ENCODE measurements at regions not wholly inside any gene's neighbourhood (a gene's known extent, or its start where the extent isn't known, plus 50 kb on each side); places are given as distances from the start of the nearest gene placed in this dataset.

GRCh38 chrX:44040406-44040805, 67.2 kb upstream of the NDP start:
- DNase-seq = no peak

GRCh38 chrX:44039556-44039955, 66.4 kb upstream of the NDP start:
- no peak for DNase-seq

- no peak for DNase-seq
Measured at GRCh38 chrX:44036336-44036735, 63.1 kb upstream of the NDP start.

- no peak for DNase-seq
Measured at GRCh38 chrX:44035571-44035970, 62.4 kb upstream of the NDP start.

- DNase-seq = no peak
Measured at GRCh38 chrX:44032479-44032878, 59.3 kb upstream of the NDP start.

GRCh38 chrX:44025555-44025954, 52.4 kb upstream of the NDP start:
- no peak for DNase-seq
